HG03460 (cell line): ENCODE measurements at regions not wholly inside any gene's neighbourhood (a gene's known extent, or its start where the extent isn't known, plus 50 kb on each side); places are given as distances from the start of the nearest gene placed in this dataset.

Experiments used
- ATAC-seq: cut with Tn5 transposase; IDR thresholded peaks from one replicate; pipeline ENCODE4 v1.9.1; 2021; ENCODE audit not compliant: unreplicated experiment

DNA sequence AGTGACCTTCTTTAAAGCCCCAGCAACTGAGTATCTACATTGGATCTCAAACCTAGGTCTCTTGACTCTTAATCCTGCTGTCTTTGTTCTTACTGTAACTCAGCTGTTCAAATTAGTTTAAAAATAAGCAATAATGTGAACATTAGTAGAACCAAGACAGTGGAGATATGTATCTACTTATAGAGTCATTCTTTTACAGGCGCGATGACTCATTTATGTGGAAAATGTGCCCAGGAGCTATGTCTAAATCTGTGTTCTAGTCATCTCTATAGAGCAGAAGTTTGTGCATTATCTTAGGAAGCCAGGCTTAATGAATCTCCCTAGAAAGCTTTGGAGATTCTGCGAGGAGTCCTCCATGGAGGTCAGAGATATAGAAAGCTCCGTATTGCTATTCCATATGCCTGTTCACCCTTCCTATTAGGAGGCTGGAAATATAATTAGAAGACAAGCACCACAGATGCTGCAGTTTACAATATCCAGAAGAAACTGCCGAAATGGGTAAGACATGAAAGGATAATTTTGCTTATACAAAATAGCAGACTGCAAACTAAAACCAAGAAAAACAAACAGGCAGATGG lies 211.6 kb downstream of the TRIB2 start:
- ATAC-seq: no peak

DNA sequence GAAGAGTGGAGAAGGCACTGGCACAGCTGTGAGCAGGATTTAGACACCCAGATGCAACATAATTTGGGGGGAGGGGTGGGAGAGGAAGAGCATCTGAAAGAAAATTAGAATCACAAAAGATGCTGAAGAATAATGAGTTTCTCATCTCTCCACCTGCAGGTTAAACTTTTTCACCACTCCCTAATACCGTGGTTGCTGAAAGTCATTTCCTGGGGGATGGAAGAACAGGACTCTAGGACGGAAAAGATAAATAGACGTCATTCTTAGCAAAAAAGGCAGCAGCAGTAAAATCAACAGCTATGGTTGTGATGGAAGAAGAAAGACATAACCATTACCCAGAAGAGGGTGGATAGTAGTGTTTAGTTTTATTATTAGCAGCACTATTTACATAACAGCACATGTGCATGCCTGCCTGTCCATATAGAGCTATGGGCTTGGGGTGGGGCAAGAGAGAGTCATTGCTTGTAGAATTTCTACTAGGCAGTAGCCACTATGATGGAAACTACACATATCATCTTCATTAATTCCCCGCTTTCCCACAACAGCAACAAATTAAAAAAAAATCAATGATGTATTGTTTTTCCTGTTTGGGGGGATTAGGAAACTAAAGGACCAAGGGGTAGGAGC lies 212.2 kb downstream of the TRIB2 start:
- no peak for ATAC-seq

DNA sequence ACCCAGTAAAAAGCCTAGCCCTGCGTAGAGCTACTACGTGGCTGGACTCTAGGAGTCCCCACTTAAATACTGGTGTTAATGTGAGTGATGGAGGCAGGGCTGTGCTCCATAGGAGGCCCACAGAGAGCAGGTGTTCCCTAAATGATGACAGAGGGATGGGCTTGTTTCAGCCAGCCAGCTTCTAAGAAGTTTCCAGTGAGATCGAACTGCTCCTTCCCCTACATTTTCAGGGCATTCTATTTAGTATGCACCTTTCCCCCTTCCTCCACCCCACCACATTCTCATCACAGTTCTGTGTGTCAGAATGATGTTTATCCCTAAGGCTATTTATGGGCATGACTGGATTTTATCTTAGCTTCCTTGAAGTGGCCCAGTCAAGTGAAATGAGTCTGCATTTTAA lies 213.0 kb downstream of the TRIB2 start:
- ATAC-seq: no peak

DNA sequence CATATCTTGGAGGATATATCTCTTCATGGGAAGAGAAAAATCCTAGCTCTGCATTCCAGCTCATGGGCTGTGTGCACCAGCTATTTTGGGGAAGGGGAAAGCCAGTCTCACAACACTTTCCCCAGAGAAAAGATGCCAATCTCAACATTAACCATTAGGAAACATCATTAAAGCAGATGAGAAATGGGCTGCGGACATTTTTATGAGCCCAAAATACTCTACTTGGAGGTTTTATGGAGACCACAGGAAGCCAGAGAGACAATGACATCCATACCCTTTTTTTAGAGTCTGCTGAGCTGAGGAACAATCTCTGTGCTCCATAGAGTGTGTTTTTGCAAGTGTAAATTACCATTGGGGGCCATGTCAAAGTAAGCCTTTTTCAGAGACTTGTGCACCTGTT lies 213.7 kb downstream of the TRIB2 start:
- ATAC-seq: no peak

DNA sequence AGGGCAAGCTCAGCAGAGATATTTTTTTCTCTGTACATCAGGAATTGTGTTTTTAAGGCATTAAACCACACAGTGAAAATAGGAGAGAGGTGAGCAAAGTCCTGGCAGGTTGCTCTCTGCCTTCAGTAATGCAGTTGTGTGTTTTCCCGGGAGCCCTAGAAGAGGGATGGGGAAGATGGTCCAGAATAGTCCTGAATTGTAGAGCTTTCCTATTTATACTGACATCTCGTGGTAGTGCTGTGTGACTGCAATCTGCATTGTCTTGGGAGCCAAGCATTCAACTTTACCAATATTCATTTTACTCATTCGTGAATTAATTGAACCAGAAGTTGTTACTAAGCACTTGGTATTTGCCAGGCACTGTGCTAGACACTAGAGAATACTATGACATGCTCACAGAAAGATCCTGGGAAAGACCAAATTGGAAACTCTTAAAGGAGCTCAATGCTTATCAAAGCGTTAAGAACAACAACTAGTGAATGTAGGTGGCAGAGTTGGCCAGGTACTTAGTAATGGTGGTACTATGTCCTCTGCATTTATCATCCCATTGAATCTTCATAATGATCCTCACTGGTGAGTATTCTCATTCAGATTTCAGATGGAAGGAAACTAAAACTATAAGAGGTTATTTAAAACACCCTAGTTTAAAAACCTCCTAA lies 214.6 kb downstream of the TRIB2 start:
- ATAC-seq: no peak

DNA sequence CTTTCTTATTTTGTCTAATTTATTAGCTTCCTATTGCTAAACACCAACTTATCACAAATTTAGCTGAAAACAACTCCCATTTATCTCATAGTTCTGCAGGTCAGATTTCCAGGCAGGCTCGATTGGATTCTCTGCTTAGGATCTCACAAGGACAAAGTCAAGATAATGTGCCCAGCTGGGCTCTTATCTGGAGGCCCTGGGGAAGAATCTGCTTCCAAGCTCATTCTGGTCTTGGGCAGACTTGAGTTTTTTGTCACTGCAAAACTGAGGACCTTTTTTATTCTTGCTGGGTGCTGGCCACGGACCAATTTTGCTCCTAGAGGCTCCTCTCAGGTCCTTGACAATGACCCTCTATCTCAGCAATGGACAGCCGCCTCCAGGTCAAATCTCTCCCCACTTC lies 215.5 kb downstream of the TRIB2 start:
- no peak for ATAC-seq

DNA sequence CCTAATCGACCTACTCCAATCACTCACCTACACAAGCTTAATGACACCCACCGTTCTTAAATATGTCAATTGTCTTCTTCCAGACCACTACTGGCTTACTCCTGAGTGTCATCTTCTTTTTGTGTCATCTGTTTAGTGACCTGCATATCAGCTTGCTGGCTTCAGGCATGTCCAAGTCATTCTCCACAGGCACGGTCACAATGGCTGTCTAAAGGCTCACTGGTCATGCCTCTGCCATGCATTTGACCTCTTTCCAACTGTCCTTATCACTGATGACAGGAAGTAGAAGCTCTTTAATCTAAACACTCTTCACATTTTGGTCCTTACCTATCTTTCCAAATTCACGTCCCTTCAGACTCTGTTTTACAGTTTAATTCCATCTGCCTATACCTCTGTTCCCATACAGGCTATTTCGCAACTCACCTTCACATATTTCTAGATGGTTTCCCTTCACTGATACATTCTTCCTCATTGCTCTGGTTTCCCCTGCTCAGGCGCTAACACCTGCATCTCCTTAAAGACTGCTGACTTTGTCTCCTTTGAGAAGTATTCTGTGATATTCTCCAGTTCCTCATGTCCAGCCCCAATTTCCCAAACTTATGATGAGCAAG lies 217.5 kb downstream of the TRIB2 start:
- no peak for ATAC-seq

DNA sequence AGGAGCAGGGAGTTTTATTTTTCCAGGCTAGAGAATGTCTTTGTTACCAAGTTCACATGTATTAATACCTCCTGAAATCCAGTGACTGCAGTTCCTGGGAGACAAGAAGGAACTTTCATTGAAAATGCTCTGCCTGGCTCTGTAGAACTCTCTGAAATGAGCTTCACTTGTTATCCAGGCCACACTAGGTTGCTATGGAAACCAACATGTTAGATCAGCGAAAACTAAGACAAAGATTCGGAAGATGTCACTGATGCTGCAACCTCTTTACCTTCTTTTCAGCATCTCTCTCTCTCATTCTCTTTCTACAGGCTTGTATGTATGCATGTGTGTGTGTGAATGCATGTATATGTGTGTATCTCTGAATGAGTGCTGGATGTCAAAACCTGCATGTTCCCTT lies 218.5 kb downstream of the TRIB2 start:
- ATAC-seq: no peak

DNA sequence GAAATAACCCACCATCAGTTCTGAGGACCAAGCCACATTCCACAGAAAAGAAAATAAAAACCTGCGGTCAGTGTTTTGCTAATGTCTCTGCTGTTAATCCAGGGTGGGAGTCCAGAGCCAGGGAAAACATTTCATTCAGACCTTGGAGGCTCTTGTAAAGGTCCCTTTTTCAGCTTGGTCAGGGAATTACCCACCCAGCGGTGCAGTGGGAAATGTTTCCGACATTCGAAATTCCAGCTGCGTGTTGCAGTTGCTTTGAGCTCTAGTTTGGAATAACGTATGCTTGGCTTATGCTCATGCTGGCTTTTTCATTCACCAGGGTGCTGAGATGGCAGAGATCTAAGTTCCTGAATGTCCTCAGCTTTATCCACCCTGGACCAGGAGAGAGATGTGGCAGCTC lies 219.1 kb downstream of the TRIB2 start:
- ATAC-seq: no peak

DNA sequence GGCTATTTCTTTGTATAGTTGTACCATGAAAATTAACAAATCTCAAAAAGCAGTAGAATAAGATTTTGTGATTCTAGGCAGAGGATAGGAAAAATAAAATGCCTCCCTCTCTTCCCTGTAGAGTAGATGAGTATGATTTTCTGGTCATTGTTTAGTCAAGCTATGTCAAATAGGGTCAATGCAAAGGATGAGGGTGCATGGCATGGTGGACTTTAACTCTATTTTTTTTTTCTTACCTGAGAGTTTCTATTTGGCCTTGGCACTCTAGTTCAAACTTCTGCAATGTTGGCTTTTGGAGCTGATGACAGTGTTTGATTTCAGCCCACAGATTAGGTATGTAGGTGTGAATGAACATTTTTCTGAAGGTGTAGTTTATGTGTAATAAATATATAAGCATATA lies 224.5 kb downstream of the TRIB2 start:
- no peak for ATAC-seq

DNA sequence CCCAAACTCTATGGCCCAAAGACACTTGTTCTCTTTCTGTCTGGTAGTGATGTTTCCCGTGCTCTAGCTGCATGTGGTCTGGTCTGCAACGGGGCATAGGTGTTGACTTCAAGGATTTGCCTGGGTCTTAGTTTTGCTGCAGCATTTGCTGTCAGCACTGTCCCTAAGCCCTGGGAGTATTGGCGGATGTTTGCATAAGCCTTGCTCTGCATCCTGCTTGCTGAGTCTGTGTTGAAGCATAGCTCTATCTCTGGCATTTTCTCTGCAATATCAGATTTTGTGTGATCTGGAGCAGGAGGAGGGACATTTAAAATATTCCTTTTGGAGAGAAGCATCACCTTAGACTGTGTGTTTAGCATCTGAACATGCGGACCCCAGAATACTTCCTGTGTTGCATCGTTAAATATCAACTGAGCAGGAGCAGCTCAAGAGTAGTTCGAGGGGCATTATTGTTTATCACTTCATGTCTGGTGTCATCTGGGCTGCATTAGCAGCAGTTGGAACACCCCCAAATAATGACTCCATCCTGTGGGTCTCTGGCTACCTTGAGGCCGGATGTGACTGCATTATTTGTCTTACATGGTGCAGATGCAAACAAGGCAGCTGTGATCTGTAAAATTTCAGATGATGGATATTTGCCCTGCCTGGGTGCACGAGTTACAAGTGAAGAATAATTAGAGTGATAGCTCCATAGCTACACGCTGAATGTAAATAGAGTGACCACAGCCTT lies 231.7 kb downstream of the TRIB2 start:
- no peak for ATAC-seq

DNA sequence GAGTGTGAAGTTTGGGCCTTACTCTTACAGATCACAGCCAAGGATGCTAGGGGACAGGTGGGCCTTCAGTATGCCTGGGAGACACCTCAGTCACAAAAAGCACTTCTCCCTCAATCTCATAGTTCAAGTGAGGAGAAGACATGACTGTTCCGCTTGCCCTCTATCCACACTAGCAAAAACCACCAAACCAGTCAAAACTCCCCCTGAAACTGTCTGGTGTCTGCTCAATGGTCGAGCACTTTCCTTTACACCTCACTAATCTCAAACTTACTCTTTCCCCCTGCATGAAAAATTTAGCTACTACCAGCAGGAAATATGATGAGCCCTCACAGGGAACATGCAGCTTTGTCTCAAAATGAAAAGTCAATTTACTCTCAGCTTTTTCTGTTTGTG lies 232.2 kb downstream of the TRIB2 start:
- ATAC-seq: no peak

DNA sequence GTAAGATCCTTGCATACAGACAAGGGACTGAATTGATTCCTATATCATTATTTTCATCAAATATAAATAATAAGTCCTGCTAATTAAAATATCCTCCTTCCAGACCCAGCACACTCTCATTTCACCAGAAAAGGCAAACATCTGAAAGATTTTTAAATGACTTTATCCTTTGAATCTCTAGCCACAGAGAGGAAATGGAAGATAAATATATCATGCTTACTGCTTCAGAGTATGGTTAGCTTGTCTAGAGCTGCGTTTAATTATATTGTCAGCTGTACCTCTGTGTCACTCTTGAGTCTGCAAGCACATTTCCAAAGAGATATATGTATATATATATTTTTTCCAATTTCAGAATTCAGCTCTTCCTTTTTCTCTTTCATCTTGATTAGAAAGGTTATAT lies 232.7 kb downstream of the TRIB2 start:
- ATAC-seq: no peak

DNA sequence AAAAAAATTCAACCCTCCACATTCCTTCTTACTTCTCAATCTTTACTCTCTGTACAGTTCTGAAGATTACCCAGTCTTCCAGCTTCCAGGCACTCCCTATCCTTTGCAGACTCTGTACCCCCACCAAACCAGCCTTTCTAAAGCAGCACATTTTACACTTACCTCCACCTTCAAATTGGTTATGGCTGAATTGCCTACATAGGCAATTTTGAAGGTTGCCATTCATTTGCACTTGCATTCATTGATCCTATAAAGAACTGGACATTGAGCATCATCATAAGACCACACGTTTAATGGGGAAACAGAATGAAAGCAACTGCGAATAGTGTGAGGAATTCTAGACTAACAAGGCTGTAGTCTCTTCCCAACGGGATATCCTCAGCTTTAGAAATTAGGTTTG lies 233.4 kb downstream of the TRIB2 start:
- no peak for ATAC-seq

DNA sequence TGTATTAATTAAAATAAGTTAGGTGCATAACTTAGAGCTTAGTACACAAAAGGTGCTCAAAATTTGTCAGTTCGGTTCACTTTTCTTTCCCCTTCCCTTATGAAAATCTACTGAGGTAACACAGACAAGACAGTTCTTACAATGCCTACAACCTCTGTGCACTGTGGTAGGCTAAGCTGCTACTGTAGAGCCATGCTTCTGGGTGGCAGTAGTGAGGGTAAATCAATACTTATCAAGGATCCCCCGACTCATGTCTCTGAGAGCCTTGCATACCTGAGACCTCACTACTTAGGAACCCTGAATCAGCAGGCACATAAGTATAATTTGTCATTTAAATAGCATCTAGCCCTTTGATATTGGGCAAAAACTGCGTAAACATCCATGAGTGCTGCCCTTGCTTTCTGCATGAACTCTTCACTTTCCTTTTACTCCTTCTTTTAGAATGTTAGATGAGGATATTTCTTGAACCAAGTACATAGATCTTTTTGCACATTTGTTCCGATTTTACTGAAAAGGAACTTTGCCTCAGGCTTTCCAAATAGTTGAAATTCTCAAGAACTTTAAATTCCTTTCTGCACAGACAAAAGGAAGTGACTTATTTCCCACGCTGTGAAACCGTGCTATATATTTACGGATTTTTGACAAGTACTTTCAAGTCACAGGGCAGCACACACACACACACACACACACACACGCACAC lies 234.4 kb downstream of the TRIB2 start:
- no peak for ATAC-seq

DNA sequence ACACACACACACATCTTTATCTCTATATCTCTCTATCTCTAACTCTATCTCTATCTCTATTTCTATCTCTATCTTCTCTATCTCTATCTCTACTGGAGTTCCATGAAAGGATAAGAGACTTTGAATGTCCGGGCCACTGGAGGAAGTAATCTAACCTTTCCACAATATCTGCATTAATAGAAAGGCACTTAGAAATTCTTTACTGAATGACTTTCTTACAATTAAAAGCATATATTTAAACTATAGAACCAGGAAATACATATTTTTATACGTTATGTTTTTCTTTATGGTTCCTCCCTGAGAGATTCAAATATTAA lies 234.9 kb downstream of the TRIB2 start:
- no peak for ATAC-seq

DNA sequence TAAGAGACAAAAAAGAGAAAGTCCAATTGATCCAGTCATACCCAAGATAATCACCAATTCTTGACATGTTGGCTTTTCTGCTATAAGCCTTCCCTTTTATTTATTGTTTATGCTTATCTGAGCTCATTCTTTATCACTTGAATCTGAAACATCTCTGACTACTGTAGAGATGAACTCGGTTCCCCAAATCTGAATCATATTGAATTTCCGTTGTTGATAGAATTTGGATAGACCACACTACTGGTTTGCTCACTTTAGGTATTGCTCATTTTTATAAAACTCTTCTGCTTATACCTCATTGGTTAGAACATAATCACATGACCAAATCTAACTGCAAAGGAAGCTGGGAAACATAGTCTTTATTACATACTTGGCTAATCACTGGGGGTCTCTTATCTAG lies 236.9 kb downstream of the TRIB2 start:
- ATAC-seq: no peak

DNA sequence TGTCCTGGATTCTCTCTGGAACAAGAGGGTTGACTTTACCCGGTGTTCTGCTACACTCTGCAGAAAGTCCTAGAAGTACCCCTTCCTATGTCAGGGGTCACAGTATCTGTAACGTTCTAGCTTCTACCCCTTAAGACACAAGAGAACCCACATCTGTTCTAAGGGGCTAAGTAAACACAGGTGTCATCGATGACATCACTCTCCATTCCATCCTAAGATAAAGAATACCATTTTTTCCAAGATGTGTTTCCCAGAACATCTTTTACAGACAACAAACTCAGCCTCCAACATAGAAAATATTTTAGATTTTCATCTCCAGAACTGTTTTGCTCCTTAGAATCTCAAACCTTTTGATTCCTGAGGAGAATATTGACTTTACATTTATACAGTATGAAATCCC lies 239.1 kb downstream of the TRIB2 start:
- no peak for ATAC-seq

DNA sequence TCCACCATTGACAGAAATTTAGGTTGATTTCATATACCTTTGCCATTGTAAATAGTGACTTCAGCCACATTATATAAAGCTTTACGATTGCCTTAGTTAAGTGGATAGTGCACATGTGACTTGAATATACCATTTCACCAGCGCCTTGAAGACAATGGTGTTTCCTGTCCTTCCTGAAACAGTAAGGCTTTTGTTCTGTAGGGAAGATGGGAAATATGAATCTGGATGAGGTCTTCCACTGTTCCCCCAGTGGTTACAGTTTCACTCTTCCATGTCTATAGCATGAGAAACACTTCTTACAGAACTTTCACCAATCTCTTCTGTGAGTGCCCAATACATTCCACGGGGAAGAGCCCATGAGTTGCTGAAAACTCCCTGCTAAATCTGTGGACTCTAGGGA lies 240.5 kb downstream of the TRIB2 start:
- ATAC-seq: no peak

DNA sequence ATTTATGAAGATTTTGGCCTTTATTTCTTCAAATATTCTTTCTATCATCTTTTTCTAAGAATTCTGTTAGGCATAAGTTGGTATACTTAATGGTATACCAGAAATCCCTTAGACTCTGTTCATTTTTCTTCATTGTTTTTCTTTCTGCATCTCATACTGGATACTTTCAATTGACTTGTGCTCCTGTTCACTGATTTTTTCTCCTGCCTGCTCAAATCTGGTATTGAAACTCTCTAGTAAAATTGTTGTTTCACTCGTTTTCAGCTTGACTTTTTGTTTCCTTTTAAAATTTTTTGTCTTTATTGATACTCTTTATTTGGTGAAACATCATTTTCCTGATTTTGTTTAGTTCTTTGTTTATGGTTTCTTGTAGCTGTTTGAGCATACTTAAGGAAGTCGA lies 243.2 kb downstream of the TRIB2 start:
- ATAC-seq: no peak

DNA sequence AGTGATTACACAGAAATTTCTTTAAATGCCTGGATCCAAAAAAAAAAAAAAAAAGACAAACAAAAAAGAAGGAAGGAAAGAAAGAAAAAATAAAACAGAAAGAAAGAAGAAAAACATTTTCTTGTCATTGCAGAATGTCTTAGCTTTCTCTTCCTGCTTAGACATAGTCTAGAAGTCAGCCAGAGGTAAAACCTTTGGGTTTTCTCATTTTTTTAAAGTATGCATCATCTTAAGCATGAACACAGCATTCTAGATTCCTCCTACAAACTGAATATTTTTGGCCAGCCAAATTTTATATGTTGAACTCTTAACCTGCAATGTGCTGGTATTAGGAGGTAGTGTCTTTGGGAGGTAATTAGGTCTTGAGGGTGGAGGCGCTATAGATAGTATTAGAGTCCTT lies 243.9 kb downstream of the TRIB2 start:
- ATAC-seq: no peak
